GM18868 (cell line): ENCODE measurements at regions not wholly inside any gene's neighbourhood (a gene's known extent, or its start where the extent isn't known, plus 50 kb on each side); places are given as distances from the start of the nearest gene placed in this dataset.
A peak's percentile ranks its signal among the peaks of the same experiment; 100 is the strongest.

Experiments used
- ATAC-seq: cut with Tn5 transposase; IDR thresholded peaks from one replicate; pipeline ENCODE4 v1.9.1; 2021; ENCODE audit warnings: mild to moderate bottlenecking, moderate library complexity; ENCODE audit not compliant: unreplicated experiment

GRCh38 chr14:53810221-53810620 lies 146.4 kb downstream of the BMP4 start:
- no peak for ATAC-seq

GRCh38 chr14:53808042-53808441 lies 148.6 kb downstream of the BMP4 start:
- no peak for ATAC-seq

- no peak for ATAC-seq
Measured at GRCh38 chr14:53807542-53807941, 149.1 kb downstream of the BMP4 start.

GRCh38 chr14:53807108-53807507 lies 149.5 kb downstream of the BMP4 start:
- ATAC-seq: no peak

GRCh38 chr14:53796734-53797133 lies 159.9 kb downstream of the BMP4 start:
- ATAC-seq: no peak

- ATAC-seq: no peak
Measured at GRCh38 chr14:53793790-53794505, 162.7 kb downstream of the BMP4 start.

GRCh38 chr14:53792909-53793308 lies 163.7 kb downstream of the BMP4 start:
- ATAC-seq: no peak

GRCh38 chr14:53790731-53791500 lies 165.7 kb downstream of the BMP4 start:
- ATAC-seq: no peak

- no peak for ATAC-seq
Measured at GRCh38 chr14:53788566-53788965, 168.1 kb downstream of the BMP4 start.

- no peak for ATAC-seq
Measured at GRCh38 chr14:53786045-53786444, 170.6 kb downstream of the BMP4 start.

- no peak for ATAC-seq
Measured at GRCh38 chr14:53784688-53785087, 171.9 kb downstream of the BMP4 start.

GRCh38 chr14:53783256-53783655 lies 173.4 kb downstream of the BMP4 start:
- ATAC-seq: no peak

- ATAC-seq: no peak
Measured at GRCh38 chr14:53780051-53780555, 176.5 kb downstream of the BMP4 start.

GRCh38 chr14:53779301-53779700 lies 177.3 kb downstream of the BMP4 start:
- ATAC-seq: no peak

GRCh38 chr14:53778263-53778662 lies 178.4 kb downstream of the BMP4 start:
- peak; percentile 77 for ATAC-seq

- ATAC-seq: no peak
Measured at GRCh38 chr14:53772936-53773335, 183.7 kb downstream of the BMP4 start.

- ATAC-seq: no peak
Measured at GRCh38 chr14:53767566-53767965, 189.1 kb downstream of the BMP4 start.

GRCh38 chr14:53766601-53767000 lies 190.0 kb downstream of the BMP4 start:
- ATAC-seq: no peak

- peak; percentile 41 for ATAC-seq
Measured at GRCh38 chr14:53766106-53766505, 190.5 kb downstream of the BMP4 start.

GRCh38 chr14:53764846-53765245 lies 191.8 kb downstream of the BMP4 start:
- ATAC-seq: no peak

GRCh38 chr14:53758141-53758540 lies 198.5 kb downstream of the BMP4 start:
- ATAC-seq: no peak

GRCh38 chr14:53757732-53758131 lies 198.9 kb downstream of the BMP4 start:
- no peak for ATAC-seq
